GM08714 (cell line): ENCODE measurements at regions not wholly inside any gene's neighbourhood (a gene's known extent, or its start where the extent isn't known, plus 50 kb on each side); places are given as distances from the start of the nearest gene placed in this dataset.

Source experiments
- H3K4me3 ChIP-seq: fragments of 200-500 bp; sonication (Bioruptor generic); 2 replicates; pipeline ENCODE4 v1.5.1; 2014; ENCODE audit warnings: mild to moderate bottlenecking, low read length, inconsistent platforms
- ZNF274 ChIP-seq: IDR thresholded peaks from 2 replicates; pipeline ENCODE4 v1.6.1; 2012; ENCODE audit warnings: mild to moderate bottlenecking, low read depth, low read length

DNA sequence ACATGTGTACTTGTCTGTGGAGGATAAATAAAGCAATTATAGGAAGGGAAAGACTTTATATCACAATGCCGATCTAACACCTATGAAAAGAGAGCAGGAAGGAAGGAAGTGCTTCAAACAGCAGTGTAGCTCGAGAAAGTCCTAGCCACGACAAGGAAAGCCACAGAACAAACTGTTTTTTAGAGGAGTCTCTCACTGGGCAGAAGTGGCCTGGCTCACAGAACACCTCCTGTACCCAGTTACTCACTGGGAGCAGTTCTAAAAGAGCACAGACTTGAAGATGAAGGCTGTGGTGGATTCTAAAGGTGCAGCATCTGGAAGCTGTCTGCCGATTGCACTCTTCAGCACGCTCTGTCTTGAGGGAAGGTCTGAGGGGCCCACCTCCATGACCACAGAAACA, 248.8 kb upstream of the ATP11B start:
- TF ChIP-seq ZNF274: no peak
- H3K4me3 ChIP-seq: no peak overlapping the region

DNA sequence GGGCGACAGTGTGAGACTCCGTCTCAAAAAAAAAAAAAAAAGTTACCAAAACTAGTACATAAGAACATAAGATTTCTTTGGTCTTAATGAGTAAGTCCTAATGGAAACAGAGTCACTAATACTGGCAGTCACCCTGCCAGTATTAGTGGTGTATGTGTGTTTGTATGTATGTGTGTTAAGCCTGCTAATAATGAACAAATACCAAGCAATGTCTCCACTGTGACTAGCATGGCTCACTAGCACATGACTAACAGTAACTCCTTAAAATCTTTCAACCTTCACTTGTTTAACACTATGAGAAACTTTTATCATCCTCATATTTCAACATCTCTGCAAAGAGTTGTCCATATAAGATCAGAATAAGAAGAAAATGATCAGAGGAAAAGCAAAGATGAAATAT, 231.0 kb upstream of the ATP11B start:
- no peak overlapping the region for H3K4me3 ChIP-seq
- no peak for TF ChIP-seq ZNF274

DNA sequence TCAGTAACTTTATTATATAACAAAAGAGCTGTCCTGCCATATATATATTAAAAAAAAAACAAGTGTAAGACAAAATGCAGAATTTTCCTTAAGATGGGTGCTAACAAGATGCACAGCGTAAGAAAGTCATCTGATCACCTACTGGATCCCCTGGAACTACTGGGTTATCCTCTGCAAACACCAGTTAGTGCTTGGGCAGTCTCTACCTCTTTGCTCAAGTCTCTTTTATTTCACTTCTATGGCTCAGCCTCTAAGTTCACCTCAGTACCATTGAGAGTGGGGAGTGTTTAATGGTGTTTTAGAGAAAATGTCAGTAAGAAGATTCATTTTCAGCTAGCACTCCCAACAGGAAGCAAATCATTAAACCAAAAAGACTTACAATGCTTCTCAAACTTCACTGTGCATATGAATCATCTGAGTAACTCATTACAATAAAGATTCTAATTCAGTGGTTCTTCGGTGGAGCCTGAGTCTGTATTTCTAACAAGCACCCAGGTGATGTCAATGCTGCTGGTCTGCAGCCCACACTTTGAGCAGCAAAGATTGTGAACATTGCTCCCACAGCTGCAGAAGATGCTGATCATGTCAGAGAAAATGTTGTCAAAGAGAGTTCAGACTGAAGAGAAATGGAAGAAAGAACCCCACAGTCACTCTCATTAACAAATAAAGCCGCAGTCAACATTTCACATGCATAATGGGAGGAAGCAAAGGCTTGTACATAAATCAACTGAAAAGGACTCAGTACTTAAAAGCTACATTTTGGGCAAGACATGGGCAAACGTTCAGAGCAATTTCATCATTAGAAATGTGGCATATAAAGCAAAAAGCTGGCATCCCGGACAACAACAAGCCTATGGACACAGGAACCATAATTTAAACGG, 227.1 kb upstream of the ATP11B start:
- TF ChIP-seq ZNF274: no peak
- no peak overlapping the region for H3K4me3 ChIP-seq

DNA sequence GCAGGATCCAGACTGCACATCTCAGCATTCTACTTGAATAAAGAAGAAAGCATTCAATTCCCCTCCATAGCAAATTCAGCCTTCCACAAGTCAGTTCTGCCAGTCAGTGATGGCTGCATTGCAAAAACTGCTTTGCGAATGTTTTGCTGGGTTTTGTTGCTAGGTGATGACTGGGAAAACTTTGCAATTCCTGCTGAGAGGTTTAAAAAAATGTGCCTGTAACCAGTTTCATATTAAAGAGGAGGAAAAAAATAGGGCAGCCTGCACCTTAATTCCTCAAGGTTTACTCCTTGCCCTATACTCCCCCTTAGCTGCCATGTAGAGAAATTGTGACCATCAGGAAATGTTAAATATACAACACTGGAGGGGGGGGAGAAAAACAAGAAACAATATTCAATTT, 225.6 kb upstream of the ATP11B start:
- no peak overlapping the region for H3K4me3 ChIP-seq
- no peak for TF ChIP-seq ZNF274

DNA sequence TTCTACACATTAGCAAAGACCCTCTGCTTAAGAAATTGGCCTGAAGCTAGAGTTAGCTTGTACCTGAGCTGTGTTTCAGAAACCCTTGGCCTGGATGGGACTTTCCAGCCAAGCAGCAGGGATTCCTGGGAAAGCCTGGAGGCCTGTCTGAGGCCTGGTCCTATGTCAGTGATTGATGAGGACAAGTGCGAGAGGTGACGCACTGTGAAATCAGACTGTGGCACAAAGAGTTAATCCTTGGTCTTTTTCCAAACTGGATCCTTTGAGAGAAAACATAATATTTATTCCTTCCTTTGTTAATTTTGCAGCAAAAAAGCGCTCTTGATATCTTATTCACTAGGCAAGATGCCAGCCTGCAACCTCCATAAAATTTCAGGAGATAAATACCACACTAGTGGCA, 225.0 kb upstream of the ATP11B start:
- no peak overlapping the region for H3K4me3 ChIP-seq
- no peak for TF ChIP-seq ZNF274

DNA sequence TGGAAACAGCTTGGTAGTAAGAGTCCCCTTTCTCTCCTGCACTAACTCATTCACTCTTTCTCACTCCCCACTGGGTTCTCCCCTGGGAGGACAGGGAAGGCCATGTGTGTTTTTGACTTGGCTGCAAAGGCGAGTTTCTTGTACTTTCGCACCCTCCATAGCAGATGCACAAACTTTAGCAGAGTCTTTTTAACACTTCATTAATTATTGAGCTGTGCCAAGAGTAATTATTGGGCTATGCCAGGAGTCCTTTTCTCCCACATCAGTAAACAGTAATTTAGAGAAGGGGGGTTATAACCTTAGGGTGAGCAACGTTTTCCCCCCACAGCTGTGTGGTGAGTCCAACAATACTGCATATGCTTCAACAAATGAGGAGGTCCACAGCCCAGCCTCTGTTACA, 224.4 kb upstream of the ATP11B start:
- no peak overlapping the region for H3K4me3 ChIP-seq
- TF ChIP-seq ZNF274: no peak

DNA sequence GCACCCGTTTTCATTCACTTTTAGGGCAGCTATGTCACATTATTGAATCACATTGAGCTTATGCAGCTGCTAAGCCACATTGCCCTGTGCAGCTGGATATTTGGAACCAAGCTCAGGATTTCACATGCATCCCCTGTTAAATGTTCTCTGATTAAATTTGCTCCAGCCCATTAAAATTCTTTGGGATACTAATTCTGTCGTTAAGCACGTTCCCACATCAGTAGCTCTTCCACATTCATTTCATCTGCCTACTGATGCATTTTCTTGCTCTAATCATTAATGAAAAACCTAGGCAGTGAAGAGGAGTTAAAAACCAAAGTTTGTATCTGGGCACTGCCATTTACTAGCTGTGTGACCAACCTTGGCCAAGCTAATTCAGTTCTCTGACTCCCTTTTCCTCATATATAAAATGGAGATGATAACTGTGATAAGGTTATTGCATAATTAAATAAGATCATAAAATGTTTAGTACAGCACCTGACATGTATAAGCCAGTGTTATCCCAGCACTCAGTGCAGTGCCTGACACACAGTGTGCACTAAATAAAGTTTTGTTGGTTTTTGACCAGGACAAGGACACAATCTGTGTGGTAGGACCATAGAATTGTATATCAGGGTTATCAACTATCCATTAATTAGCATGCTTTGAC, 222.2 kb upstream of the ATP11B start:
- no peak for TF ChIP-seq ZNF274

DNA sequence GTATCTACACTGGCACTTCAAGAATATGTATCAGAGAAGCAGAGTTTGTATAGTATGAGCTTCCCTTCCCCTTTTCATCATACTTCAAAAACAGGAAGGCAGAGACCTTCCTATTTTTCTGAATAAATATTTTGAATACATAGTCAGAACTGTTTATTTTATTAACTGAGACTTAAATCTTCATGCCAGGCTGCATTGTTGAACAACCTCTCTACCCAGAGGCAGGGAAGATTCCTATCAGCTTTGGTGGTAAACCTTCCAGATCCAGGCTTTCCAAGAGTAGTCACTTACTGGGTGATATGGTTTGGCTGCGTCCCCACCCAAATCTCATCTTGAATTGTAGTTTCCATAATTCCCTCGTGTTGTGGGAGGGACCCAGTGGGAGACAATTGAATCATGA, 217.4 kb upstream of the ATP11B start:
- TF ChIP-seq ZNF274: no peak
- H3K4me3 ChIP-seq: no peak overlapping the region

More for the DNA sequence above, 222.2 kb upstream of the ATP11B start:
- H3K4me3 ChIP-seq: no peak overlapping the region

DNA sequence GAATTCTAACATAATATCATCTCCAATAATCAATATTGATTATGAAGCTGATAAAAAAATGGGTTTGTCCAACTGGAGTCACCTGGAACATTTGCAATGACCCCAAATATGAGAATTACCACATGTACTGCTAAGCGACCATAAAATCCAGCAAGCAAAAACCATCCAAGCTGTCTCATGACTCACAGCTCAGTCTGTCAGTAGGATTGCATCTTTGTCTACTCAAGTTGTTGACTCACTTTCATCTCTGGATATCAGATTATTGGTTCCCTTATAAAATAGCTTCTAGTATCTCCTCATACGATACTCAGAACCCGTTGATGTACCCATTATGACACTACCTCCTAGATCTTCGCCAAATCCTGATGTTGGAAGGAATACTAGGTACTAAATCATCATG, 209.8 kb upstream of the ATP11B start:
- TF ChIP-seq ZNF274: no peak

DNA sequence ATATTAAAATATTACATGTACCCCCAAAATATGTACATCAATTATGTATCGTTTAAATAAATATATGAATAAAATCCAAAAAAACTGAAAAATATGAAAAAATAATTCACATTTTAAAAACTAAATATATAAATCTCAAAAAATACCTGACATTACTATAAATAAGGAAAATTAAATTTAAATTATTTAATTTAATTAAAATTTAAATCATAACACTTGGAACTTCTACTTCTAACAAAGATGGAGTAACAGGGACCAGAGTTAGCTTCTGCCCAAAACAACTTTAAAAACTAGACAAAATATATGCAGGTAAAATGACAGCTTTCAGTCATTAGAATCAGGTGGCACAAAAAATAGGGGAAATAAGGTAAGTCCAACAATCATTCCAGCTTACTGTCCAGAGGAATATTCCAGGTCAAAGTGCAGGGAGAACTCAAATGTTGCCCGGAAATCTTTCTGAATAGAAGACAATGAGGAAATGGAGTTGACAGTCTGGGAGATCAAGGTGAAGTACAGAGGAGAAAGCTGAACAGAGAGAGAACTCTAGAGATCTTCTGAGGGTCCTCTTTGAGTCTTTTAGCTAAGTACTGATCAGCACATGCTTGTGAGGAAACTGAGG, 207.7 kb upstream of the ATP11B start:
- H3K4me3 ChIP-seq: no peak overlapping the region

More for the DNA sequence above, 209.8 kb upstream of the ATP11B start:
- H3K4me3 ChIP-seq: no peak overlapping the region

DNA sequence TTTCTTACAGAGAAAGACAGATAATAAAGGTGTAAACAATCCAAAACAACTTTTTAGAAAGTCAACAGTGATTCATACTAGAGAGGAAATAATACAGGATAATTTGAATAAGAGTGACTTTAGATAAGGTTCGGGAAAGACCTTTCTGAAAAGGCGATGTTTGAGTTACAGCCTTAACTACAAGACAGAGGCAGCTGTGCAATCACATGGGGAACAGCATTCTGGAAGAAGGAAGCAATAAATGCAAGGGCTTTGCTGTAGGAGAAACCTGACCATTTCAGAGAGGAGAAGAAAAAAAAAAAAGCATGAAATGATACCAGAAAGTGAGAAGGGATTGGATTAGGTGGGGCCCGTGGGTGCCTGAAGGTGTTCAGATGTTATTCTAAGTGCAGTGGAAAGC, 200.6 kb upstream of the ATP11B start:
- H3K4me3 ChIP-seq: no peak overlapping the region
- TF ChIP-seq ZNF274: no peak

More for the DNA sequence above, 207.7 kb upstream of the ATP11B start:
- TF ChIP-seq ZNF274: no peak

DNA sequence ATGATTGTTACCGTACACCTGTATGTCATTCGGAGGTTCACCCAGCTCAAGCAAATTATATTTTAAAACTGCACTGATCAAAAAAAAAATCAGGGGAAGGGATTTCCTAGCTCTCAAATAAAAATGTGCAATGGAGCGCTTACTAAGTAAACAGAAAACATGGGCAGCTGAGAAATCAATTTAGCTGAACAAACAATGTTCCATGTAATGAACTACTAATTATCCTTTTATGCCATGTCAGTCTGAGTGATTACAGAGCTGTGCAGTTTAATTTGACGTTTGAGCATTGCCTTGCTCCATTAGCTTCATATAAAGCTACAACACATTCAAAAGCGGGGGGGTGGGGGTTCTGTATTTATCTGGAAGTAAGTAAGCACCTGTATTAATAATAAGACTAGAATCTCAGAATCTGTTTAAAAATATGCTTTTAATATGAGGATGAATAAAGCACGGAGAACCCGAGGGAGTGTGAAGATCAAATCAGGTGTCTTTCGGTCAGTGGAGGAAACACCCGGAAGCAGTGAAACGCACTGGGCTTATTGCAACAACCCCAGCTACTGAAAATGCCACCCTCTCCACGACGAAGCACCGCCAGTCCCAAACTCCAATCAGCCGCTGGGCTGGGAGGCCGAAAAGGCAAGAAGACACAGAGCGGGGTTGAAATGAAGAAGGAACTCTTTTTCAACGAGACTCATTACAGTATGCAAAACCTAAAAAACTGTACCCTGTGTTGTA, 196.5 kb upstream of the ATP11B start:
- TF ChIP-seq ZNF274: no peak
- no peak overlapping the region for H3K4me3 ChIP-seq

DNA sequence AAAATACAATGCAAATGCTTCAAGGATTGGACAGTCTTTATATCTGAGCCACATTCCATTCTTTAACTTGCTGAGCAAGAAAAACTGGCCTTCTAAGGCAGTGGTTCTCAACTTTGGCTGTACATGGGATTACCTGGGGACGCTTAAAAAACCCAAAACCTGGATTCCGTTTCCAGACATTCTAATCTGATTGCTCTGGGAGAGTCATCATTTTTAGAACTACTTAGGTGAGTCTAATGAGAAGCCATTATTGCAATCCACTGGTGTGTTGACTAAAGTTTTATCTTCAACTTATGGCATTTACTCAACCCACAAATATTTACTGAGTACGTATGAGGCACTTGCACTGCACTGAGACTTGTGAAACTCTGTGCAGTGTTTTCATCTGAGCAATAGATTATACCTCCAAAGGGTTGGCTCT, 195.7 kb upstream of the ATP11B start:
- H3K4me3 ChIP-seq: no peak overlapping the region
- no peak for TF ChIP-seq ZNF274

DNA sequence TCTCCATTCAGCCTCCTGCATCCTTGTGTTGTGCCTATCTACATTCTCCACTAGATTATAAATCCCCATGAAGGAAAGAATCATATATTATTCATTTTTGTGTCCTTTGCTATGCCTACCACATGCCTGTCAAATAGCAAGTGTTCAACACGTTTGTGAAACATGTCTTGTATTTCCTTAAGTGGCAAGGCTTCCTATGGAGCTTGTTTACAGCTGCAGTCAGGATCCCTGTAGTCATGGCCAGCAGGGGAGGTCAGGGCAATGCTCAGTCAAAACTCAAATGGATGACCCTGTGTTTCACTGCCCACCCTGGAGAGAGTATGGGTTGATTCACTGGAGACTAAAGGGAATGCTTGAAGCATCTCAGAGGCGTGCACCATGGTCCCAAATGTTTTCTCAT, 191.7 kb upstream of the ATP11B start:
- no peak for TF ChIP-seq ZNF274
- H3K4me3 ChIP-seq: no peak overlapping the region

DNA sequence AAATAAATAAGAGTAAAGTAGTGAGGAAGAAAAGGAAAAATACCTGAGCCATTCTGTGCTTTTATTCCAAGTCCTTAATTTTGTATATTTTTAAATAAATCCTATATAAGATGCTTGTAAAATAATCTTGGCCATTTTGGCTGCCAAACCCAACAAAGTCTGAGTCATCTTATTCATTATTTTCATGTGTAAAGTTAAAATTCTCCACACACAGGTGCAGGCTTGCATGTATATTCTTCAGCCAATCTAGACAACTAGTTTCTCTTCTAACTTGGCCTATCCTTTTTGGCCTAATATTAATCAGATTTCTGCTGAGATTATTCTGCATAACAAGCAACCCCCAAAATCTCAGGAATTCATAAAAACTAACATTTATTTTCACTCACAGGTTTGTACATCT, 189.8 kb upstream of the ATP11B start:
- TF ChIP-seq ZNF274: no peak
- no peak overlapping the region for H3K4me3 ChIP-seq
